K562 (cell line): ENCODE measurements at regions not wholly inside any gene's neighbourhood (a gene's known extent, or its start where the extent isn't known, plus 50 kb on each side); places are given as distances from the start of the nearest gene placed in this dataset.

ENCODE experiments used
- ATAC-seq: fragments of 200-7000 bp; cut with Tn5 transposase; 3 replicates; pipeline ENCODE4 v1.9.1; 2020; ENCODE audit warnings: moderate library complexity
- BruUV-seq: library from RNA; stranded (reverse); fragments of 400-500 nt; replicated peaks from 2 replicates; lab custom pipeline; 2021; lab: Mats Ljungman, UMichigan
- CTCF ChIA-PET: fragments of 300-600 bp; formaldehyde crosslinking; extraction: SDS; loops from one replicate; lab custom pipeline; 2021; ENCODE audit warnings: low intra/inter-chr PET ratio; lab: Yijun Ruan, JAX
- POLR2A ChIA-PET: fragments of 300-600, 350-650 bp; sonication (Branson Sonifier 250); formaldehyde crosslinking; extraction: SDS; loops from one replicate; lab custom pipeline; 2021; ENCODE audit warnings: antibody characterized with exemption, inconsistent platforms; lab: Yijun Ruan, JAX
- DNase-seq, 4 experiments: peaks; one replicate each; pipeline versions ENCODE4 v3.0.0 to v3.0.0-alpha.2; 2011 to 2018; ENCODE audit warnings: low spot score in 3 of 4, mixed read lengths in 3 of 4; ENCODE audit errors: extremely low read depth in 1 of 4
- FAIRE-seq: peaks from 2 replicates; lab custom pipeline; 2011; peaks lifted over from hg19 to GRCh38; lab: Jason Lieb, UNC
- H2AFZ ChIP-seq: 2 replicates; pipeline ENCODE4 v1.6.0; 2011; ENCODE audit warnings: low read depth, low read length, control low read depth, inconsistent platforms
- H3K27ac ChIP-seq: fragments of 200-600 bp; 3 replicates; pipeline ENCODE4 v1.8.0; 2011; ENCODE audit warnings: low read depth, mild to moderate bottlenecking, control low read depth, inconsistent platforms, low read length, moderate library complexity, mixed read lengths; ENCODE audit errors: extremely low read depth
- H3K27me3 ChIP-seq, 2 experiments: fragments of 300-600 bp in 1 of 2; 2 replicates in 1 of 2; 3 replicates in 1 of 2; pipeline versions ENCODE4 v1.6.0 to v1.8.0; 2011; ENCODE audit warnings: inconsistent platforms in 2 of 2, low read length in 2 of 2, mild to moderate bottlenecking in 1 of 2, mixed read lengths in 1 of 2, moderate library complexity in 1 of 2; ENCODE audit not compliant: control insufficient read depth in 2 of 2, insufficient read depth in 2 of 2
- H3K36me3 ChIP-seq: fragments of 300-600 bp; 3 replicates; pipeline ENCODE4 v1.8.0; 2011; ENCODE audit warnings: mild to moderate bottlenecking, low read length, inconsistent platforms; ENCODE audit not compliant: control insufficient read depth, insufficient read depth
- H3K4me1 ChIP-seq, 2 experiments: fragments of 200-600 bp in 1 of 2; replicated peaks in 1 of 2; 2 replicates in 1 of 2; 3 replicates in 1 of 2; pipeline versions ENCODE4 v1.5.1 to v1.8.0; 2011; ENCODE audit warnings: inconsistent platforms in 2 of 2, low read length in 2 of 2, mild to moderate bottlenecking in 1 of 2, mixed read lengths in 1 of 2, moderate library complexity in 1 of 2; ENCODE audit not compliant: control insufficient read depth in 2 of 2, insufficient read depth in 2 of 2
- H3K4me2 ChIP-seq: 2 replicates; pipeline ENCODE4 v1.6.1; 2011; ENCODE audit warnings: low read length, control low read depth, inconsistent platforms, mixed read lengths; ENCODE audit not compliant: insufficient read depth
- H3K4me3 ChIP-seq: fragments of 200-600 bp; sonication (generic), shearing (Covaris generic); 2 replicates; pipeline ENCODE4 v1.5.1; 2016; ENCODE audit warnings: control low read depth, inconsistent platforms
- H3K79me2 ChIP-seq: fragments of 200-600 bp; 3 replicates; pipeline ENCODE4 v1.8.0; 2011; ENCODE audit warnings: low read length, inconsistent platforms; ENCODE audit not compliant: control insufficient read depth, insufficient read depth
- H3K9ac ChIP-seq, 2 experiments: 2 replicates each; pipeline versions ENCODE4 v1.6.0 to v1.6.1; 2011; ENCODE audit warnings: low read depth in 2 of 2, low read length in 2 of 2, control low read depth in 1 of 2, inconsistent platforms in 1 of 2, mild to moderate bottlenecking in 1 of 2, mixed read lengths in 1 of 2; ENCODE audit not compliant: insufficient read depth in 1 of 2
- H3K9me1 ChIP-seq: one replicate; pipeline ENCODE4 v1.6.0; 2011; ENCODE audit warnings: inconsistent platforms, mild to moderate bottlenecking, low read length, moderate library complexity; ENCODE audit not compliant: control insufficient read depth, insufficient read depth
- H3K9me3 ChIP-seq: replicated peaks from 2 replicates; pipeline ENCODE4 v1.5.1; 2011; ENCODE audit warnings: low read depth, low read length, inconsistent platforms; ENCODE audit not compliant: control insufficient read depth, insufficient read depth
- H4K20me1 ChIP-seq: replicated peaks from 2 replicates; pipeline ENCODE4 v1.6.1; 2011; ENCODE audit warnings: low read length, inconsistent platforms, mixed read lengths; ENCODE audit not compliant: control insufficient read depth, insufficient read depth
- ETV5 ChIP-seq: sonication (generic); formaldehyde crosslinking; IDR thresholded peaks from 2 replicates; pipeline ENCODE4 v1.4.0; 2020; ENCODE audit warnings: low read depth, mild to moderate bottlenecking, missing genetic modification reagents
- HCFC1 ChIP-seq: IDR thresholded peaks from 2 replicates; pipeline ENCODE4 v1.6.1; 2012; ENCODE audit warnings: low read depth, low read length, improper control_type of control experiment
- KDM5B ChIP-seq: fragments of 200-600 bp; sonication (generic); IDR thresholded peaks from 2 replicates; pipeline ENCODE4 v1.6.1; 2012; ENCODE audit warnings: low read depth, mild to moderate bottlenecking, moderate library complexity, low read length, control low read depth, inconsistent platforms; ENCODE audit not compliant: insufficient replicate concordance
- NONO ChIP-seq, 2 experiments: fragments of 200-400 bp in 1 of 2; fragments of 450-650 bp in 1 of 2; formaldehyde crosslinking in 1 of 2; IDR thresholded peaks; 2 replicates each; pipeline ENCODE4 v1.6.1; 2017; ENCODE audit warnings: low read depth in 2 of 2, mild to moderate bottlenecking in 2 of 2, moderate library complexity in 2 of 2, low read length in 1 of 2
- POLR2A ChIP-seq: fragments of 450-650 bp; conservative IDR thresholded peaks from 2 replicates; pipeline ENCODE4 v1.6.1; 2016
- POLR2H ChIP-seq: IDR thresholded peaks from 2 replicates; pipeline ENCODE4 v1.6.1; 2016; ENCODE audit warnings: missing genetic modification characterization, low read depth, mild to moderate bottlenecking, control low read depth, missing compliant biosample characterization, moderate library complexity
- PTTG1 ChIP-seq: fragments of 450-650 bp; IDR thresholded peaks from 2 replicates; pipeline ENCODE4 v1.6.1; 2016; ENCODE audit warnings: low read depth, mild to moderate bottlenecking, missing genetic modification characterization, missing compliant biosample characterization
- ZC3H8 ChIP-seq: fragments of 450-650 bp; IDR thresholded peaks from 2 replicates; pipeline ENCODE4 v1.6.1; 2017
- ZNF354B ChIP-seq: fragments of 250-450 bp; sonication (Bioruptor Pico); IDR thresholded peaks from 2 replicates; pipeline ENCODE4 v1.4.0; 2020
- ZNF766 ChIP-seq: fragments of 200-800 bp; sonication (Bioruptor generic); conservative IDR thresholded peaks from 2 replicates; pipeline ENCODE4 v1.6.1; 2016; ENCODE audit warnings: missing genetic modification characterization, missing compliant biosample characterization
- ZNF780A ChIP-seq: fragments of 250-450 bp; sonication (Bioruptor Pico); IDR thresholded peaks from 2 replicates; pipeline ENCODE4 v1.5.0; 2021; ENCODE audit warnings: mild to moderate bottlenecking
- in situ Hi-C: fragments of 300-500 bp; cut with MboI; formaldehyde crosslinking; loops from 4 replicates; pipeline ENCODE4 v1.15.0; 2018; ENCODE audit warnings: inconsistent platforms, mixed read lengths
- intact Hi-C: fragments of 100-400 bp; cut with micrococcal nuclease; formaldehyde crosslinking; loops from 2 replicates; pipeline ENCODE4 v1.14.2; 2022
- TF ChIP-seq, protein P1 (sequence below): fragments of 250-450 bp; sonication (Bioruptor Pico); IDR thresholded peaks from 2 replicates; pipeline ENCODE4 v1.8.0; 2022; ENCODE audit warnings: inconsistent platforms, mild to moderate bottlenecking, moderate library complexity, borderline replicate concordance
- TF ChIP-seq, protein P2 (sequence below), 2 experiments: fragments of 450-650 bp; IDR thresholded peaks; 2 replicates each; pipeline ENCODE4 v1.6.1; 2016
- TF ChIP-seq, protein P3 (sequence below): fragments of 250-450 bp; sonication (Bioruptor Pico); IDR thresholded peaks from 2 replicates; pipeline ENCODE4 v1.5.0; 2020; ENCODE audit warnings: mild to moderate bottlenecking, borderline replicate concordance

DNA sequence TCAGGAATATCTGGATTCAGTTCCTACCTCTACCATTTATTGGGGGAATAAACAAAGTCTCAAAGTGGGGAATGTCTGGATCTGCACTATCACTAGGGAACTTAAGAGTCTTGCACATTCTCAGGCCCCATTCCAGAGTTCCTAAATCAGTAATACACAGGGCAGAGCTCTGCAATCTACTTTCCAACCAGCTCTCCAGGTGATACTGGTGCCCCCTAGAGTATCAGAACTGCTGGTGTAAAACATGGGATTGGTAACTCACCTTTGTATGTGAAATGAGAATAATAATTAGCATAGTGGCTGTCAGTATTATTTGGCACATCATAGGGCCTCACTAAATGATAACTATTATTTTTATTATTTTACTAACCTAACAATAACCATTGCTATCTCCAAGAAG lies 278.8 kb upstream of the IMPG1 start:
- BruUV-seq, result no TSS peak
- H3K4me2 ChIP-seq, result no peak overlapping the region
- H2AFZ ChIP-seq, result no peak overlapping the region
- H3K9me1 ChIP-seq, result no peaks in the 10 kb centered on the region
- H3K79me2 ChIP-seq, result no peaks in the 10 kb centered on the region
- no peaks in the 10 kb centered on the region for H3K36me3 ChIP-seq
- no peak overlapping the region for H3K27ac ChIP-seq
- H3K4me1 ChIP-seq, result no peaks in the 10 kb centered on the region
- no peaks in the 10 kb centered on the region for H3K27me3 ChIP-seq
- in situ Hi-C loops (no loop called here), intact Hi-C loops (no loop called here)
- CTCF ChIA-PET, result no interaction called here
- peaks cover 2% of the 10 kb centered on the region; the same call in 1 of the 2 replicates for H3K9me3 ChIP-seq
- TF ChIP-seq ZC3H8 (no peak), KDM5B (no peak), ZNF766 (CRISPR knock-in tag) (no peak), ZNF354B (CRISPR knock-in tag) (no peak), POLR2H (no peak), HCFC1 (no peak), NONO (IDR thresholded peaks at IDR 0.05; ENCODE audit: low read depth in 2 of 2, low read length in 1 of 2) (no peak), POLR2A (no peak), ZNF780A (CRISPR knock-in tag) (no peak), ETV5 (no peak), PTTG1 (tag) (no peak)
- TF ChIP-seq, protein P1, sequence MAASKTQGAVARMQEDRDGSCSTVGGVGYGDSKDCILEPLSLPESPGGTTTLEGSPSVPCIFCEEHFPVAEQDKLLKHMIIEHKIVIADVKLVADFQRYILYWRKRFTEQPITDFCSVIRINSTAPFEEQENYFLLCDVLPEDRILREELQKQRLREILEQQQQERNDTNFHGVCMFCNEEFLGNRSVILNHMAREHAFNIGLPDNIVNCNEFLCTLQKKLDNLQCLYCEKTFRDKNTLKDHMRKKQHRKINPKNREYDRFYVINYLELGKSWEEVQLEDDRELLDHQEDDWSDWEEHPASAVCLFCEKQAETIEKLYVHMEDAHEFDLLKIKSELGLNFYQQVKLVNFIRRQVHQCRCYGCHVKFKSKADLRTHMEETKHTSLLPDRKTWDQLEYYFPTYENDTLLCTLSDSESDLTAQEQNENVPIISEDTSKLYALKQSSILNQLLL (CRISPR knock-in tag), result no peak
- TF ChIP-seq, protein P2, sequence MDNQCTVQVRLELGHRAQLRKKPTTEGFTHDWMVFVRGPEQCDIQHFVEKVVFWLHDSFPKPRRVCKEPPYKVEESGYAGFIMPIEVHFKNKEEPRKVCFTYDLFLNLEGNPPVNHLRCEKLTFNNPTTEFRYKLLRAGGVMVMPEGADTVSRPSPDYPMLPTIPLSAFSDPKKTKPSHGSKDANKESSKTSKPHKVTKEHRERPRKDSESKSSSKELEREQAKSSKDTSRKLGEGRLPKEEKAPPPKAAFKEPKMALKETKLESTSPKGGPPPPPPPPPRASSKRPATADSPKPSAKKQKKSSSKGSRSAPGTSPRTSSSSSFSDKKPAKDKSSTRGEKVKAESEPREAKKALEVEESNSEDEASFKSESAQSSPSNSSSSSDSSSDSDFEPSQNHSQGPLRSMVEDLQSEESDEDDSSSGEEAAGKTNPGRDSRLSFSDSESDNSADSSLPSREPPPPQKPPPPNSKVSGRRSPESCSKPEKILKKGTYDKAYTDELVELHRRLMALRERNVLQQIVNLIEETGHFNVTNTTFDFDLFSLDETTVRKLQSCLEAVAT (IDR thresholded peaks at IDR 0.05), result no peak
- TF ChIP-seq, protein P3, sequence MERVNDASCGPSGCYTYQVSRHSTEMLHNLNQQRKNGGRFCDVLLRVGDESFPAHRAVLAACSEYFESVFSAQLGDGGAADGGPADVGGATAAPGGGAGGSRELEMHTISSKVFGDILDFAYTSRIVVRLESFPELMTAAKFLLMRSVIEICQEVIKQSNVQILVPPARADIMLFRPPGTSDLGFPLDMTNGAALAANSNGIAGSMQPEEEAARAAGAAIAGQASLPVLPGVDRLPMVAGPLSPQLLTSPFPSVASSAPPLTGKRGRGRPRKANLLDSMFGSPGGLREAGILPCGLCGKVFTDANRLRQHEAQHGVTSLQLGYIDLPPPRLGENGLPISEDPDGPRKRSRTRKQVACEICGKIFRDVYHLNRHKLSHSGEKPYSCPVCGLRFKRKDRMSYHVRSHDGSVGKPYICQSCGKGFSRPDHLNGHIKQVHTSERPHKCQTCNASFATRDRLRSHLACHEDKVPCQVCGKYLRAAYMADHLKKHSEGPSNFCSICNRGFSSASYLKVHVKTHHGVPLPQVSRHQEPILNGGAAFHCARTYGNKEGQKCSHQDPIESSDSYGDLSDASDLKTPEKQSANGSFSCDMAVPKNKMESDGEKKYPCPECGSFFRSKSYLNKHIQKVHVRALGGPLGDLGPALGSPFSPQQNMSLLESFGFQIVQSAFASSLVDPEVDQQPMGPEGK (CRISPR knock-in tag), result no peak
- H3K9ac ChIP-seq, result no peak overlapping the region
- ATAC-seq (no peak), DNase-seq (no peak), FAIRE-seq (no peak)
- POLR2A ChIA-PET, result no interaction called here
- H3K4me3 ChIP-seq, result no peak overlapping the region
- no peaks in the 10 kb centered on the region for H4K20me1 ChIP-seq
